ENCODE measurements at regions not wholly inside any gene's neighbourhood (a gene's known extent, or its start where the extent isn't known, plus 50 kb on each side); places are given as distances from the start of the nearest gene placed in this dataset.

GRCh38 chr7:68911754-68912153 lies 686.5 kb upstream of the AUTS2 start:
- in situ Hi-C loops (cut with MboI; ENCODE audit: low sequenced_read_pairs in 4 of 4) (no loop called here), intact Hi-C loops (cut with DNase I; ENCODE audit: low total_unique reads) (no loop called here)
- TF ChIP-seq POLR2A (IDR thresholded peaks at IDR 0.05): no peak
- TF ChIP-seq CTCF (IDR thresholded peaks at IDR 0.05 in 4 of 5, conservative IDR thresholded peaks at IDR 0.05 in 1 of 5): no peak
- DNase-seq (no peak), ATAC-seq (no peak)
- Histone ChIP-seq H3K27me3 (peaks cover 0 to 3% (median 0%) of the 10 kb centered on the region in 3 donors), H3K9me3 (peaks cover 0 to 6% (median 3%) of the 10 kb centered on the region in 3 donors), H3K27ac (no peak overlapping the region), H3K36me3 (no peaks in the 10 kb centered on the region), H3K4me1 (no peaks in the 10 kb centered on the region), H3K4me3 (no peak overlapping the region)

GRCh38 chr7:68914006-68914405 lies 684.3 kb upstream of the AUTS2 start:
- in situ Hi-C loops (cut with MboI; ENCODE audit: low sequenced_read_pairs in 4 of 4): no loop called here
- DNase-seq (no peak), ATAC-seq (no peak)
- Histone ChIP-seq H3K4me1 (no peaks in the 10 kb centered on the region), H3K4me3 (no peak overlapping the region), H3K27me3 (peaks cover 0 to 3% (median 0%) of the 10 kb centered on the region in 3 donors), H3K9me3 (peaks cover 0 to 6% (median 3%) of the 10 kb centered on the region in 3 donors), H3K27ac (no peak overlapping the region), H3K36me3 (no peaks in the 10 kb centered on the region)
- intact Hi-C loops (cut with DNase I; ENCODE audit: low total_unique reads): no loop called here
- no peak for TF ChIP-seq POLR2A (IDR thresholded peaks at IDR 0.05)
- TF ChIP-seq CTCF (IDR thresholded peaks at IDR 0.05 in 4 of 5, conservative IDR thresholded peaks at IDR 0.05 in 1 of 5): no peak

- in situ Hi-C loops (cut with MboI; ENCODE audit: low sequenced_read_pairs in 4 of 4) (no loop called here), intact Hi-C loops (cut with DNase I; ENCODE audit: low total_unique reads) (no loop called here)
- no peak for TF ChIP-seq CTCF (IDR thresholded peaks at IDR 0.05 in 4 of 5, conservative IDR thresholded peaks at IDR 0.05 in 1 of 5)
- no peak for TF ChIP-seq POLR2A (IDR thresholded peaks at IDR 0.05)
- Histone ChIP-seq H3K36me3 (no peaks in the 10 kb centered on the region), H3K4me1 (no peaks in the 10 kb centered on the region), H3K4me3 (no peak overlapping the region), H3K9me3 (peaks cover 0 to 7% (median 0%) of the 10 kb centered on the region in 3 donors), H3K27ac (no peak overlapping the region), H3K27me3 (no peaks in the 10 kb centered on the region)
- DNase-seq: no peak
- no peak for ATAC-seq
These were observed 681.1 kb upstream of the AUTS2 start for GRCh38 chr7:68917041-68917651.

- ATAC-seq (no peak), DNase-seq (no peak)
- intact Hi-C loops (cut with DNase I; ENCODE audit: low total_unique reads) (no loop called here), in situ Hi-C loops (cut with MboI; ENCODE audit: low sequenced_read_pairs in 4 of 4) (no loop called here)
- no peak overlapping the region for H3K4me3 ChIP-seq
- H3K9me3 ChIP-seq: peaks cover 0 to 7% (median 0%) of the 10 kb centered on the region in 3 donors
- TF ChIP-seq POLR2A (IDR thresholded peaks at IDR 0.05): no peak
- TF ChIP-seq CTCF (IDR thresholded peaks at IDR 0.05 in 4 of 5, conservative IDR thresholded peaks at IDR 0.05 in 1 of 5): no peak
- H3K27ac ChIP-seq: no peak overlapping the region
- no peaks in the 10 kb centered on the region for H3K36me3 ChIP-seq
- no peaks in the 10 kb centered on the region for H3K27me3 ChIP-seq
- H3K4me1 ChIP-seq: no peaks in the 10 kb centered on the region
These were observed 679.7 kb upstream of the AUTS2 start for GRCh38 chr7:68918621-68919020.

- Histone ChIP-seq H3K36me3 (no peaks in the 10 kb centered on the region), H3K4me1 (no peaks in the 10 kb centered on the region), H3K4me3 (no peak overlapping the region), H3K9me3 (peaks cover 0 to 7% (median 0%) of the 10 kb centered on the region in 3 donors), H3K27ac (no peak overlapping the region), H3K27me3 (no peaks in the 10 kb centered on the region)
- no peak for DNase-seq
- in situ Hi-C loops (cut with MboI; ENCODE audit: low sequenced_read_pairs in 4 of 4) (no loop called here), intact Hi-C loops (cut with DNase I; ENCODE audit: low total_unique reads) (no loop called here)
- no peak for ATAC-seq
- TF ChIP-seq POLR2A (IDR thresholded peaks at IDR 0.05) (no peak), CTCF (IDR thresholded peaks at IDR 0.05 in 4 of 5, conservative IDR thresholded peaks at IDR 0.05 in 1 of 5) (no peak)
These were observed 675.4 kb upstream of the AUTS2 start for GRCh38 chr7:68922850-68923249.

Data from gastrocnemius medialis (tissue), 4 donors.